ENCODE measurements at regions not wholly inside any gene's neighbourhood (a gene's known extent, or its start where the extent isn't known, plus 50 kb on each side); places are given as distances from the start of the nearest gene placed in this dataset.

- no peak for TF ChIP-seq CTCF (IDR thresholded peaks at IDR 0.05; ENCODE audit: low read depth, low read length, poor library complexity, severe bottlenecking)
- TF ChIP-seq EZH2phosphoT487 (IDR thresholded peaks at IDR 0.05; ENCODE audit: borderline replicate concordance, low read length): no peak
Measured at GRCh38 chr1:244296003-244296402, 155.7 kb downstream of the ADSS2 start.
